IMR-90 (cell line): ENCODE measurements at regions not wholly inside any gene's neighbourhood (a gene's known extent, or its start where the extent isn't known, plus 50 kb on each side); places are given as distances from the start of the nearest gene placed in this dataset.

Source experiments
- ATAC-seq: fragments of 200-7000 bp; cut with Tn5 transposase; 2 replicates; pipeline ENCODE4 v1.9.1; 2020; ENCODE audit warnings: low read depth, mild to moderate bottlenecking, moderate library complexity
- BruUV-seq: library from RNA; stranded (reverse); fragments of 400-500 nt; replicated peaks from 2 replicates; lab custom pipeline; 2021; lab: Mats Ljungman, UMichigan
- CTCF ChIA-PET: fragments of 300-600 bp; formaldehyde crosslinking; extraction: SDS; loops from one replicate; lab custom pipeline; 2021; ENCODE audit warnings: antibody characterized with exemption; lab: Yijun Ruan, JAX
- POLR2A ChIA-PET: fragments of 300-600 bp; sonication (Branson Sonifier 250); formaldehyde crosslinking; loops from one replicate; lab custom pipeline; 2022; ENCODE audit warnings: antibody characterized with exemption; ENCODE audit not compliant: unreplicated experiment; lab: Charles Lee
- DNase-seq: peaks from one replicate; pipeline ENCODE4 v3.0.0; 2013
- H2AFZ ChIP-seq: replicated peaks from 2 replicates; pipeline ENCODE3; 2013; ENCODE audit warnings: low read length, mild to moderate bottlenecking; ENCODE audit not compliant: poor library complexity
- H2AK5ac ChIP-seq: 2 replicates; pipeline ENCODE4 v1.6.1; 2013; ENCODE audit warnings: low read depth, low read length, inconsistent platforms
- H2AK9ac ChIP-seq: replicated peaks from 2 replicates; pipeline ENCODE3; 2013; ENCODE audit warnings: mild to moderate bottlenecking, low read depth, low read length, moderate library complexity; ENCODE audit not compliant: poor library complexity
- H2BK120ac ChIP-seq: 2 replicates; pipeline ENCODE4 v1.6.1; 2013; ENCODE audit warnings: low read depth, low read length, inconsistent platforms
- H2BK15ac ChIP-seq: 3 replicates; pipeline ENCODE4 v1.6.1; 2013; ENCODE audit warnings: low read depth, low read length, inconsistent platforms
- H2BK20ac ChIP-seq: 2 replicates; pipeline ENCODE4 v1.6.1; 2013; ENCODE audit warnings: low read depth, mild to moderate bottlenecking, inconsistent platforms, low read length, moderate library complexity
- H2BK5ac ChIP-seq: 2 replicates; pipeline ENCODE4 v1.6.1; 2013; ENCODE audit warnings: mild to moderate bottlenecking, low read depth, low read length, inconsistent platforms; ENCODE audit not compliant: poor library complexity, severe bottlenecking
- H3K14ac ChIP-seq: replicated peaks from 2 replicates; pipeline ENCODE4 v1.6.1; 2013; ENCODE audit warnings: low read depth, low read length, inconsistent platforms
- H3K18ac ChIP-seq: 2 replicates; pipeline ENCODE4 v1.6.1; 2013; ENCODE audit warnings: low read depth, low read length, control low read depth
- H3K23ac ChIP-seq: 2 replicates; pipeline ENCODE4 v1.6.1; 2013; ENCODE audit warnings: low read depth, low read length, inconsistent platforms
- H3K27ac ChIP-seq: 2 replicates; pipeline ENCODE4 v1.5.1; 2013; ENCODE audit warnings: mild to moderate bottlenecking, control low read depth, low read length; ENCODE audit not compliant: insufficient read depth
- H3K27me3 ChIP-seq: 2 replicates; pipeline ENCODE4 v1.6.1; 2013; ENCODE audit warnings: low read length; ENCODE audit not compliant: control insufficient read depth, insufficient read depth
- H3K36me3 ChIP-seq: 2 replicates; pipeline ENCODE4 v1.6.1; 2013; ENCODE audit warnings: low read length, mixed read lengths; ENCODE audit not compliant: control insufficient read depth, insufficient read depth
- H3K4ac ChIP-seq: 2 replicates; pipeline ENCODE4 v1.6.1; 2013; ENCODE audit warnings: low read depth, low read length, inconsistent platforms
- H3K4me1 ChIP-seq: 2 replicates; pipeline ENCODE4 v1.6.1; 2013; ENCODE audit warnings: low read length, mixed read lengths; ENCODE audit not compliant: control insufficient read depth, insufficient read depth
- H3K4me2 ChIP-seq: 2 replicates; pipeline ENCODE4 v1.6.1; 2013; ENCODE audit warnings: low read depth, mild to moderate bottlenecking, control low read depth, low read length, moderate library complexity
- H3K4me3 ChIP-seq: 2 replicates; pipeline ENCODE4 v1.5.1; 2013; ENCODE audit warnings: low read depth, mild to moderate bottlenecking, control low read depth, low read length, moderate library complexity; ENCODE audit not compliant: insufficient read depth
- H3K56ac ChIP-seq: 2 replicates; pipeline ENCODE4 v1.6.1; 2013; ENCODE audit warnings: low read length, inconsistent platforms; ENCODE audit not compliant: insufficient read depth; ENCODE audit errors: extremely low read depth
- H3K79me1 ChIP-seq, 2 experiments: 2 replicates each; pipeline ENCODE4 v1.6.1; 2013; ENCODE audit warnings: low read length in 2 of 2, inconsistent platforms in 1 of 2, low read depth in 1 of 2
- H3K9ac ChIP-seq: 2 replicates; pipeline ENCODE4 v1.6.1; 2013; ENCODE audit warnings: low read depth, low read length, control low read depth
- H3K9me1 ChIP-seq: 2 replicates; pipeline ENCODE4 v1.6.1; 2013; ENCODE audit warnings: low read length, inconsistent platforms; ENCODE audit not compliant: insufficient read depth
- H3K9me3 ChIP-seq: 2 replicates; pipeline ENCODE4 v1.6.1; 2013; ENCODE audit warnings: low read length; ENCODE audit not compliant: control insufficient read depth, insufficient read depth
- H4K20me1 ChIP-seq: 2 replicates; pipeline ENCODE4 v1.6.1; 2013; ENCODE audit warnings: low read length, inconsistent platforms; ENCODE audit not compliant: insufficient read depth
- H4K5ac ChIP-seq: 2 replicates; pipeline ENCODE4 v1.6.1; 2013; ENCODE audit warnings: mild to moderate bottlenecking, low read depth, low read length, control low read depth
- H4K8ac ChIP-seq, 2 experiments: 2 replicates each; pipeline ENCODE4 v1.6.1; 2013; ENCODE audit warnings: low read depth in 2 of 2, low read length in 2 of 2, control low read depth in 1 of 2, inconsistent platforms in 1 of 2
- H4K91ac ChIP-seq: 2 replicates; pipeline ENCODE4 v1.6.1; 2013; ENCODE audit warnings: low read depth, low read length, inconsistent platforms; ENCODE audit not compliant: insufficient read depth
- BHLHE40 ChIP-seq: fragments of 150-350 bp; IDR thresholded peaks from 2 replicates; pipeline ENCODE4 v1.6.1; 2016; ENCODE audit warnings: mild to moderate bottlenecking, low read depth, low read length
- CEBPB ChIP-seq: IDR thresholded peaks from 2 replicates; pipeline ENCODE4 v1.6.1; 2012; ENCODE audit warnings: low read depth, low read length, improper control_type of control experiment
- CHD1 ChIP-seq: IDR thresholded peaks from 2 replicates; pipeline ENCODE4 v1.6.1; 2012; ENCODE audit warnings: low read depth, low read length, improper control_type of control experiment
- CTCF ChIP-seq: conservative IDR thresholded peaks from 2 replicates; pipeline ENCODE4 v1.5.1; 2012; ENCODE audit warnings: mild to moderate bottlenecking, low read depth, low read length, improper control_type of control experiment
- ELK1 ChIP-seq: fragments of 150-350 bp; IDR thresholded peaks from 2 replicates; pipeline ENCODE4 v1.6.1; 2016; ENCODE audit warnings: low read depth, mild to moderate bottlenecking, low read length, moderate library complexity, borderline replicate concordance
- FOS ChIP-seq: fragments of 150-350 bp; IDR thresholded peaks from 2 replicates; pipeline ENCODE4 v1.6.1; 2016; ENCODE audit warnings: low read depth, low read length
- MAFK ChIP-seq: IDR thresholded peaks from 2 replicates; pipeline ENCODE4 v1.6.1; 2012; ENCODE audit warnings: low read depth, low read length, improper control_type of control experiment
- MAZ ChIP-seq: IDR thresholded peaks from 2 replicates; pipeline ENCODE4 v1.6.1; 2012; ENCODE audit warnings: low read depth, mild to moderate bottlenecking, low read length, improper control_type of control experiment, moderate library complexity, borderline replicate concordance
- MXI1 ChIP-seq: IDR thresholded peaks from 2 replicates; pipeline ENCODE4 v1.6.1; 2012; ENCODE audit warnings: low read depth, mild to moderate bottlenecking, low read length, moderate library complexity, borderline replicate concordance
- NFE2L2 ChIP-seq: fragments of 150-350 bp; IDR thresholded peaks from 2 replicates; pipeline ENCODE4 v1.6.1; 2016; ENCODE audit warnings: low read depth, mild to moderate bottlenecking, low read length
- POLR2A ChIP-seq: IDR thresholded peaks from 2 replicates; pipeline ENCODE4 v1.6.1; 2012; ENCODE audit warnings: mild to moderate bottlenecking, low read depth, low read length
- RAD21 ChIP-seq: IDR thresholded peaks from 2 replicates; pipeline ENCODE4 v1.6.1; 2012; ENCODE audit warnings: low read length, improper control_type of control experiment
- RCOR1 ChIP-seq: IDR thresholded peaks from 2 replicates; pipeline ENCODE4 v1.6.1; 2012; ENCODE audit warnings: mild to moderate bottlenecking, low read length, improper control_type of control experiment; ENCODE audit not compliant: insufficient replicate concordance
- RFX5 ChIP-seq: IDR thresholded peaks from 2 replicates; pipeline ENCODE4 v1.8.0; 2012; ENCODE audit warnings: low read depth, mild to moderate bottlenecking, low read length, moderate library complexity
- SMC3 ChIP-seq: fragments of 150-350 bp; IDR thresholded peaks from 2 replicates; pipeline ENCODE4 v1.6.1; 2016; ENCODE audit warnings: low read depth, mild to moderate bottlenecking, antibody characterized with exemption, low read length, moderate library complexity
- USF2 ChIP-seq: fragments of 150-350 bp; IDR thresholded peaks from 2 replicates; pipeline ENCODE4 v1.6.1; 2017; ENCODE audit warnings: mild to moderate bottlenecking, antibody characterized with exemption, low read length, low read depth
- WGBS, 2 experiments: methylation state at CpG; one replicate each; pipeline versions ENCODE4 v1.1.5 to v1.1.7; 2013; ENCODE audit warnings: missing lambda C conversion rate in 2 of 2; ENCODE audit not compliant: insufficient read length in 1 of 2; ENCODE audit errors: extremely low coverage in 2 of 2; 5-methylcytosine and 5-hydroxymethylcytosine counted together
- dilution Hi-C: fragments of 300-500 bp; cut with HindIII; formaldehyde crosslinking; loops from one replicate; pipeline ENCODE4 v1.14.3; 2018; ENCODE audit warnings: low sequenced_read_pairs; ENCODE audit not compliant: unreplicated experiment
- in situ Hi-C: fragments of 300-500 bp; cut with MboI; formaldehyde crosslinking; loops from 3 replicates; pipeline ENCODE4 v1.14.3; 2019; ENCODE audit warnings: low sequenced_read_pairs, inconsistent platforms, mixed read lengths
- intact Hi-C: fragments of 100-400 bp; cut with micrococcal nuclease; formaldehyde crosslinking; loops from 2 replicates; pipeline ENCODE4 v1.10.0; 2022

- Histone ChIP-seq H3K4ac (no peak overlapping the region), H3K27me3 (no peaks in the 10 kb centered on the region), H2BK20ac (no peak overlapping the region), H3K9me3 (peaks cover 7% of the 10 kb centered on the region), H2BK5ac (no peak overlapping the region), H2BK15ac (no peak overlapping the region), H3K4me3 (no peak overlapping the region), H3K14ac (no peak overlapping the region), H3K36me3 (no peaks in the 10 kb centered on the region), H2AK9ac (no peak overlapping the region), H3K27ac (no peak overlapping the region), H3K4me2 (no peak overlapping the region), H3K18ac (no peak overlapping the region), H4K91ac (no peak overlapping the region), H4K5ac (no peak overlapping the region), H3K4me1 (no peaks in the 10 kb centered on the region), H2BK120ac (no peak overlapping the region), H3K9me1 (no peaks in the 10 kb centered on the region), H4K8ac (no peak overlapping the region), H2AK5ac (no peak overlapping the region), H4K20me1 (no peaks in the 10 kb centered on the region), H2AFZ (no peak overlapping the region), H3K9ac (no peak overlapping the region), H3K79me1 (no peaks in the 10 kb centered on the region), H3K56ac (no peak overlapping the region), H3K23ac (no peak overlapping the region)
- WGBS, 2 experiments, result no CpG with 5 or more reads among the region's 6 CpGs
- TF ChIP-seq NFE2L2 (no peak), MAFK (no peak), SMC3 (no peak), CHD1 (no peak), POLR2A (no peak), MAZ (no peak), BHLHE40 (no peak), RAD21 (no peak), ELK1 (no peak), MXI1 (no peak), RFX5 (no peak), FOS (no peak), RCOR1 (no peak), USF2 (no peak), CTCF (no peak), CEBPB (no peak)
- no peak for DNase-seq
- no peak for ATAC-seq
- BruUV-seq, result no TSS peak
- dilution Hi-C loops (no loop called here), in situ Hi-C loops (no loop called here), intact Hi-C loops (no loop called here)
- ChIA-PET CTCF (no interaction called here), POLR2A (no interaction called here)
These were observed 1122.5 kb upstream of the WWC1 start for GRCh38 chr5:167168971-167169370.
